Type B pancreatic cell (in vitro differentiated cells): ENCODE measurements at regions not wholly inside any gene's neighbourhood (a gene's known extent, or its start where the extent isn't known, plus 50 kb on each side); places are given as distances from the start of the nearest gene placed in this dataset.

Source experiments
- DNase-seq: peaks from one replicate; pipeline ENCODE4 v3.0.0; 2021; ENCODE audit warnings: mixed read lengths; ENCODE audit not compliant: unreplicated experiment; ENCODE audit errors: extremely low spot score
- H3K27ac Mint-ChIP-seq: 2 replicates; pipeline ENCODE4 v1.8.0; 2021; ENCODE audit warnings: mild to moderate bottlenecking, mixed read lengths
- H3K27me3 Mint-ChIP-seq: 2 replicates; pipeline ENCODE4 v1.8.0; 2021; ENCODE audit warnings: mixed read lengths
- H3K36me3 Mint-ChIP-seq: 2 replicates; pipeline ENCODE4 v1.8.0; 2021; ENCODE audit warnings: mixed read lengths
- H3K4me1 Mint-ChIP-seq: one replicate; pipeline ENCODE4 v1.8.0; 2021; ENCODE audit warnings: mixed read lengths; ENCODE audit not compliant: unreplicated experiment
- H3K4me3 Mint-ChIP-seq: 2 replicates; pipeline ENCODE4 v1.8.0; 2021; ENCODE audit warnings: mild to moderate bottlenecking, mixed read lengths
- H3K9me3 Mint-ChIP-seq: 2 replicates; pipeline ENCODE4 v1.8.0; 2021; ENCODE audit warnings: mixed read lengths
- CTCF ChIP-seq: fragments of 200-600 bp; sonication (generic); conservative IDR thresholded peaks from 2 replicates; pipeline ENCODE4 v1.5.0; 2021; ENCODE audit warnings: antibody characterized with exemption, mild to moderate bottlenecking

- DNase-seq: no peak
- H3K27me3 Mint-ChIP-seq: peaks cover 12% of the 10 kb centered on the region
- H3K36me3 Mint-ChIP-seq: no peaks in the 10 kb centered on the region
- H3K27ac Mint-ChIP-seq: no peak overlapping the region
- TF ChIP-seq CTCF: no peak
- no peaks in the 10 kb centered on the region for H3K9me3 Mint-ChIP-seq
- H3K4me1 Mint-ChIP-seq: peaks cover 7% of the 10 kb centered on the region
- H3K4me3 Mint-ChIP-seq: no peak overlapping the region
Observed at GRCh38 chr2:239528883-239529282, 128.1 kb upstream of the HDAC4 start.

- peaks cover 7% of the 10 kb centered on the region for H3K4me1 Mint-ChIP-seq
- H3K27ac Mint-ChIP-seq: no peak overlapping the region
- no peak overlapping the region for H3K4me3 Mint-ChIP-seq
- no peak for TF ChIP-seq CTCF
- no peaks in the 10 kb centered on the region for H3K36me3 Mint-ChIP-seq
- DNase-seq: no peak
- no peaks in the 10 kb centered on the region for H3K9me3 Mint-ChIP-seq
- H3K27me3 Mint-ChIP-seq: peaks cover 12% of the 10 kb centered on the region
Observed at GRCh38 chr2:239528146-239528545, 127.3 kb upstream of the HDAC4 start.

GRCh38 chr2:239526666-239527415 is 126.0 kb upstream of the HDAC4 start:
- no peak for DNase-seq
- no peak for TF ChIP-seq CTCF
- no peak overlapping the region for H3K27ac Mint-ChIP-seq
- H3K9me3 Mint-ChIP-seq: no peaks in the 10 kb centered on the region
- H3K27me3 Mint-ChIP-seq: peaks cover 12% of the 10 kb centered on the region
- H3K4me1 Mint-ChIP-seq: peaks cover 2% of the 10 kb centered on the region
- no peaks in the 10 kb centered on the region for H3K36me3 Mint-ChIP-seq
- H3K4me3 Mint-ChIP-seq: no peak overlapping the region

- no peak for TF ChIP-seq CTCF
- Mint-ChIP-seq H3K4me3 (no peak overlapping the region), H3K27ac (no peak overlapping the region), H3K4me1 (no peaks in the 10 kb centered on the region), H3K27me3 (peaks cover 12% of the 10 kb centered on the region), H3K9me3 (no peaks in the 10 kb centered on the region), H3K36me3 (no peaks in the 10 kb centered on the region)
- no peak for DNase-seq
Observed at GRCh38 chr2:239526038-239526437, 125.2 kb upstream of the HDAC4 start.

GRCh38 chr2:239523954-239524330 is 123.1 kb upstream of the HDAC4 start:
- Mint-ChIP-seq H3K4me3 (no peak overlapping the region), H3K27me3 (peaks cover 6% of the 10 kb centered on the region), H3K36me3 (no peaks in the 10 kb centered on the region), H3K27ac (no peak overlapping the region), H3K4me1 (peaks cover 6% of the 10 kb centered on the region), H3K9me3 (no peaks in the 10 kb centered on the region)
- no peak for DNase-seq
- no peak for TF ChIP-seq CTCF
